ENCODE measurements at regions not wholly inside any gene's neighbourhood (a gene's known extent, or its start where the extent isn't known, plus 50 kb on each side); places are given as distances from the start of the nearest gene placed in this dataset.

DNA sequence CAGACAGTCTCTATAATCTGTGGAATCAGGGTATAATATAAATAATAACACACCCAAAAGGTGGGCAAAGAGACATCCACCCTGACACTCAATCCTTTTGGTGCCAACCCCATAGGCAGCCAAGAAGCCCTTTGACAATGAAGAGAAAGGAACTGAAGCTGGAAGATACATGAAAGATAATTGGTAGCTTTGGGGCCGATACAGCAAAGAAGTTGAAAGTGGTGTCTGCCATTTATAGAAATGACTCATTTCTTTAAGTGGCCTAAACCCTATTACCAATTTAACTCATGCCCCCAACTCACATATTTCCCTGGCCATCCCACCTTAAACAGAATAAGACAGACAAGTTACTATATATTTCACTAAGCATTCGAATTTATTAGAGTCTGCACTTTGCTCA lies 167.0 kb downstream of the ZC3H11B start:
- Histone ChIP-seq H4K8ac (ENCODE audit: extremely low read depth, insufficient read depth, low read length) (no peak overlapping the region), H3K56ac (replicated peaks; ENCODE audit: insufficient read length, low read depth, low read length) (no peak overlapping the region), H2BK20ac (ENCODE audit: low read length) (no peak overlapping the region), H3K4me1 (replicated peaks in 1 of 4; ENCODE audit: control insufficient read depth in 3 of 4, insufficient read depth in 4 of 4, low read length in 3 of 4) (peaks cover 0 to 3% (median 1%) of the 10 kb centered on the region in 4 experiments; a peak in 2 of 7 replicates), H3K4me2 (ENCODE audit: insufficient read depth in 1 of 2, low read depth in 2 of 2, low read length in 2 of 2) (no peak overlapping the region), H3K23me2 (ENCODE audit: low read depth, low read length) (no peaks in the 10 kb centered on the region), H3K23ac (ENCODE audit: insufficient read length) (no peak overlapping the region), H2BK12ac (ENCODE audit: low read depth, low read length) (no peak overlapping the region), H3K27ac (ENCODE audit: low read depth, low read length) (no peak overlapping the region), H4K20me1 (replicated peaks in 1 of 2; ENCODE audit: control insufficient read depth in 1 of 2, insufficient read depth in 2 of 2, low read length in 2 of 2) (no peaks in the 10 kb centered on the region), H3K9ac (replicated peaks in 1 of 4; ENCODE audit: extremely low read depth in 1 of 4, low read depth in 3 of 4, low read length in 3 of 4) (no peak overlapping the region), H2BK5ac (ENCODE audit: low read depth, low read length) (no peak overlapping the region), H3K36me3 (ENCODE audit: control insufficient read depth in 2 of 4, insufficient read depth in 4 of 4, low read length in 3 of 4) (no peaks in the 10 kb centered on the region), H2BK15ac (ENCODE audit: low read length) (no peak overlapping the region), H3K4me3 (ENCODE audit: extremely low read depth in 1 of 4, insufficient read depth in 2 of 4, low read depth in 3 of 4, low read length in 4 of 4) (no peak overlapping the region), H2AK5ac (ENCODE audit: low read depth, low read length) (no peak overlapping the region), H3K18ac (ENCODE audit: extremely low read depth, low read length) (no peak overlapping the region), H2BK120ac (replicated peaks; ENCODE audit: low read depth, low read length) (no peak overlapping the region), H3K14ac (ENCODE audit: insufficient read length) (no peak overlapping the region), H4K5ac (ENCODE audit: insufficient read length, low read depth, low read length) (no peak overlapping the region), H3K79me1 (ENCODE audit: low read depth, low read length) (no peaks in the 10 kb centered on the region), H3K27me3 (replicated peaks in 1 of 4; ENCODE audit: control insufficient read depth in 3 of 4, extremely low read depth in 1 of 4, insufficient read depth in 3 of 4, low read length in 3 of 4) (no peaks in the 10 kb centered on the region), H3K79me2 (ENCODE audit: control insufficient read depth in 1 of 2, insufficient read depth in 2 of 2, low read length in 2 of 2) (no peaks in the 10 kb centered on the region), H3K4ac (replicated peaks; ENCODE audit: insufficient read length, low read depth, low read length) (no peak overlapping the region), H2AFZ (ENCODE audit: low read length) (no peak overlapping the region), H3K9me3 (ENCODE audit: insufficient read depth in 2 of 2, low read depth in 1 of 2, low read length in 1 of 2) (no peaks in the 10 kb centered on the region), H4K91ac (replicated peaks; ENCODE audit: insufficient read length, low read length) (no peak overlapping the region)
- FAIRE-seq (no peak), DNase-seq (ENCODE audit: low read depth in 1 of 2, low spot score in 2 of 2) (no peak)
- WGBS, 2 experiments (ENCODE audit: extremely low coverage in 1 of 2, insufficient coverage in 1 of 2, insufficient read length in 1 of 2, insufficient replicate concordance in 2 of 2, low coverage in 1 of 2, low lambda C conversion rate in 2 of 2, missing lambda C conversion rate in 1 of 2): 90% methylated on average over 2 of the region's 2 CpGs; no CpG with 5 or more reads in 1 of the 2 experiments
- ChIA-PET POLR2A (ENCODE audit: partially characterized antibody) (no interaction called here), CTCF (ENCODE audit: partially characterized antibody) (interaction anchor here (0.8 kb wide), 1 partner anchor 215 kb away, joined by 3 read pairs; no protein-coding TSS in a partner anchor)
- TF ChIP-seq RFX5 (IDR thresholded peaks at IDR 0.05; ENCODE audit: borderline replicate concordance, low read depth, low read length): no peak
- TF ChIP-seq POLR2A (IDR thresholded peaks at IDR 0.05; ENCODE audit: control extremely low read depth in 1 of 2, low read depth in 2 of 2, low read length in 2 of 2): no peak
- TF ChIP-seq, protein P1, sequence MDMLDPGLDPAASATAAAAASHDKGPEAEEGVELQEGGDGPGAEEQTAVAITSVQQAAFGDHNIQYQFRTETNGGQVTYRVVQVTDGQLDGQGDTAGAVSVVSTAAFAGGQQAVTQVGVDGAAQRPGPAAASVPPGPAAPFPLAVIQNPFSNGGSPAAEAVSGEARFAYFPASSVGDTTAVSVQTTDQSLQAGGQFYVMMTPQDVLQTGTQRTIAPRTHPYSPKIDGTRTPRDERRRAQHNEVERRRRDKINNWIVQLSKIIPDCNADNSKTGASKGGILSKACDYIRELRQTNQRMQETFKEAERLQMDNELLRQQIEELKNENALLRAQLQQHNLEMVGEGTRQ (IDR thresholded peaks at IDR 0.05; ENCODE audit: low read length): no peak
- no peak for TF ChIP-seq EGR1 (IDR thresholded peaks at IDR 0.05; ENCODE audit: borderline replicate concordance, low read depth, low read length)
- no peak for TF ChIP-seq SP1 (IDR thresholded peaks at IDR 0.05; ENCODE audit: low read depth, low read length)
- TF ChIP-seq HDAC2 (IDR thresholded peaks at IDR 0.05; ENCODE audit: borderline replicate concordance in 1 of 2, low read depth in 2 of 2, low read length in 2 of 2): no peak
- no peak for TF ChIP-seq ZNF274 (IDR thresholded peaks at IDR 0.05; ENCODE audit: borderline replicate concordance, extremely low read depth, low read length)
- TF ChIP-seq POU5F1 (IDR thresholded peaks at IDR 0.05; ENCODE audit: low read depth, low read length): no peak
- TF ChIP-seq SAP30 (IDR thresholded peaks at IDR 0.05; ENCODE audit: insufficient read depth, insufficient replicate concordance, low read length): no peak
- no peak for TF ChIP-seq YY1 (IDR thresholded peaks at IDR 0.05; ENCODE audit: low read depth, low read length)
- TF ChIP-seq EZH2 (IDR thresholded peaks at IDR 0.05; ENCODE audit: low read depth, low read length, severe bottlenecking): no peak
- TF ChIP-seq CREB1 (IDR thresholded peaks at IDR 0.05): no peak
- TF ChIP-seq CTBP2 (IDR thresholded peaks at IDR 0.05; ENCODE audit: borderline replicate concordance, insufficient read depth, insufficient read length, low read length): no peak
- no peak for TF ChIP-seq HDAC6 (IDR thresholded peaks at IDR 0.05; ENCODE audit: low read depth, low read length)
